Neutrophil (primary cell): ENCODE measurements at regions not wholly inside any gene's neighbourhood (a gene's known extent, or its start where the extent isn't known, plus 50 kb on each side); places are given as distances from the start of the nearest gene placed in this dataset.

Experiments
- H3K27ac ChIP-seq: fragments of 200-600 bp; sonication (generic); 2 replicates; pipeline ENCODE4 v1.5.1; 2016; ENCODE audit warnings: mild to moderate bottlenecking, moderate library complexity
- H3K27me3 ChIP-seq: fragments of 200-600 bp; sonication (generic); 2 replicates; pipeline ENCODE4 v1.6.0; 2016; ENCODE audit warnings: mild to moderate bottlenecking
- H3K36me3 ChIP-seq: fragments of 200-600 bp; sonication (generic); 2 replicates; pipeline ENCODE4 v1.5.1; 2017
- H3K4me1 ChIP-seq, 2 experiments: fragments of 200-600 bp in 1 of 2; sonication (generic) in 1 of 2; 1 replicate in 1 of 2; 2 replicates in 1 of 2; pipeline versions ENCODE4 v1.5.1 to v1.6.1; 2013 to 2016; ENCODE audit warnings: low read depth in 1 of 2, low read length in 1 of 2, mild to moderate bottlenecking in 1 of 2, moderate library complexity in 1 of 2; ENCODE audit not compliant: control insufficient read depth in 1 of 2, insufficient read depth in 1 of 2
- H3K4me3 ChIP-seq, 2 experiments: fragments of 200-600 bp in 1 of 2; sonication (generic) in 1 of 2; 1 replicate in 1 of 2; 2 replicates in 1 of 2; pipeline ENCODE4 v1.5.1; 2013 to 2016; ENCODE audit warnings: low read depth in 1 of 2, low read length in 1 of 2, mild to moderate bottlenecking in 1 of 2, moderate library complexity in 1 of 2
- H3K9me3 ChIP-seq: fragments of 200-600 bp; sonication (generic); 2 replicates; pipeline ENCODE4 v1.5.1; 2016
- TF ChIP-seq, protein P1 (sequence below): fragments of 200-600 bp; sonication (generic); IDR thresholded peaks from 2 replicates; pipeline ENCODE4 v1.5.1; 2016; ENCODE audit warnings: antibody characterized with exemption

- Histone ChIP-seq H3K9me3 (no peaks in the 10 kb centered on the region), H3K4me1 (no peaks in the 10 kb centered on the region), H3K27me3 (peaks cover 78% of the 10 kb centered on the region), H3K27ac (no peak overlapping the region), H3K4me3 (no peak overlapping the region), H3K36me3 (no peaks in the 10 kb centered on the region)
- TF ChIP-seq, protein P1, sequence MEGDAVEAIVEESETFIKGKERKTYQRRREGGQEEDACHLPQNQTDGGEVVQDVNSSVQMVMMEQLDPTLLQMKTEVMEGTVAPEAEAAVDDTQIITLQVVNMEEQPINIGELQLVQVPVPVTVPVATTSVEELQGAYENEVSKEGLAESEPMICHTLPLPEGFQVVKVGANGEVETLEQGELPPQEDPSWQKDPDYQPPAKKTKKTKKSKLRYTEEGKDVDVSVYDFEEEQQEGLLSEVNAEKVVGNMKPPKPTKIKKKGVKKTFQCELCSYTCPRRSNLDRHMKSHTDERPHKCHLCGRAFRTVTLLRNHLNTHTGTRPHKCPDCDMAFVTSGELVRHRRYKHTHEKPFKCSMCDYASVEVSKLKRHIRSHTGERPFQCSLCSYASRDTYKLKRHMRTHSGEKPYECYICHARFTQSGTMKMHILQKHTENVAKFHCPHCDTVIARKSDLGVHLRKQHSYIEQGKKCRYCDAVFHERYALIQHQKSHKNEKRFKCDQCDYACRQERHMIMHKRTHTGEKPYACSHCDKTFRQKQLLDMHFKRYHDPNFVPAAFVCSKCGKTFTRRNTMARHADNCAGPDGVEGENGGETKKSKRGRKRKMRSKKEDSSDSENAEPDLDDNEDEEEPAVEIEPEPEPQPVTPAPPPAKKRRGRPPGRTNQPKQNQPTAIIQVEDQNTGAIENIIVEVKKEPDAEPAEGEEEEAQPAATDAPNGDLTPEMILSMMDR = no peak
These were observed 62.6 kb upstream of the XPA start for GRCh38 chr9:97759581-97760288.

GRCh38 chr9:97761056-97761598 lies 64.0 kb upstream of the XPA start:
- Histone ChIP-seq H3K27me3 (peaks cover 82% of the 10 kb centered on the region), H3K4me3 (no peak overlapping the region)
- TF ChIP-seq, protein P1 = no peak

GRCh38 chr9:97761879-97762278 lies 64.7 kb upstream of the XPA start:
- no peaks in the 10 kb centered on the region for H3K9me3 ChIP-seq
- H3K27me3 ChIP-seq = peaks cover 81% of the 10 kb centered on the region
- H3K4me3 ChIP-seq = no peak overlapping the region
- H3K27ac ChIP-seq = no peak overlapping the region
- no peaks in the 10 kb centered on the region for H3K4me1 ChIP-seq
- TF ChIP-seq, protein P1 = no peak
- H3K36me3 ChIP-seq = no peaks in the 10 kb centered on the region

More at GRCh38 chr9:97761056-97761598, 64.0 kb upstream of the XPA start:
- Histone ChIP-seq H3K27ac (no peak overlapping the region), H3K36me3 (no peaks in the 10 kb centered on the region), H3K4me1 (no peaks in the 10 kb centered on the region), H3K9me3 (no peaks in the 10 kb centered on the region)

GRCh38 chr9:97763874-97764273 lies 66.7 kb upstream of the XPA start:
- no peaks in the 10 kb centered on the region for H3K9me3 ChIP-seq
- TF ChIP-seq, protein P1 = no peak
- H3K27me3 ChIP-seq = peaks cover 66% of the 10 kb centered on the region
- no peak overlapping the region for H3K4me3 ChIP-seq
- no peaks in the 10 kb centered on the region for H3K4me1 ChIP-seq
- no peaks in the 10 kb centered on the region for H3K36me3 ChIP-seq
- H3K27ac ChIP-seq = no peak overlapping the region

GRCh38 chr9:97766092-97766491 lies 69.0 kb upstream of the XPA start:
- Histone ChIP-seq H3K4me3 (no peak overlapping the region), H3K36me3 (no peaks in the 10 kb centered on the region), H3K4me1 (no peaks in the 10 kb centered on the region), H3K27ac (no peak overlapping the region), H3K27me3 (peaks cover 66% of the 10 kb centered on the region), H3K9me3 (no peaks in the 10 kb centered on the region)
- TF ChIP-seq, protein P1 = no peak
